Vagina (tissue), 2 donors: ENCODE measurements at regions not wholly inside any gene's neighbourhood (a gene's known extent, or its start where the extent isn't known, plus 50 kb on each side); places are given as distances from the start of the nearest gene placed in this dataset.

Source experiments
- DNase-seq, 2 donors: peaks; one replicate each; pipeline ENCODE4 v3.0.0-alpha.2; 2017; ENCODE audit errors: extremely low spot score in 2 of 2
- H3K27ac ChIP-seq: fragments of 200-600 bp; sonication (generic); one replicate; pipeline ENCODE4 v1.5.1; 2019
- H3K27me3 ChIP-seq: fragments of 200-600 bp; sonication (generic); one replicate; pipeline ENCODE4 v1.5.1; 2019
- H3K36me3 ChIP-seq, 2 donors: fragments of 200-600 bp; sonication (generic); one replicate each; pipeline ENCODE4 v1.5.1; 2017 to 2019
- H3K4me1 ChIP-seq: fragments of 200-600 bp; sonication (generic); one replicate; pipeline ENCODE4 v1.5.1; 2019
- H3K4me3 ChIP-seq, 2 donors: fragments of 200-600 bp; sonication (generic); 1 replicate in 1 of 2; 2 replicates in 1 of 2; pipeline ENCODE4 v1.5.1; 2016 to 2019
- H3K9me3 ChIP-seq: fragments of 200-600 bp; sonication (generic); one replicate; pipeline ENCODE4 v1.5.1; 2019
- POLR2A ChIP-seq, 2 donors: fragments of 450-650 bp; IDR thresholded peaks; one replicate each; pipeline ENCODE4 v1.6.1; 2017; ENCODE audit warnings: antibody characterized with exemption in 2 of 2, mild to moderate bottlenecking in 2 of 2, moderate library complexity in 2 of 2
- POLR2AphosphoS5 ChIP-seq, 2 donors: sonication (generic); formaldehyde crosslinking; IDR thresholded peaks; one replicate each; pipeline ENCODE4 v1.9.0; 2017; ENCODE audit warnings: antibody characterized with exemption in 2 of 2, mild to moderate bottlenecking in 2 of 2, low read depth in 1 of 2; ENCODE audit not compliant: insufficient read depth in 1 of 2
- intact Hi-C: fragments of 100-400 bp; cut with DNase I; formaldehyde crosslinking; loops from one replicate; pipeline ENCODE4 v1.15.1; 2023
- TF ChIP-seq, protein P1 (sequence below), 3 experiments: fragments of 450-650 bp in 2 of 3; fragments of 200-600 bp in 1 of 3; sonication (generic) in 1 of 3; IDR thresholded peaks; one replicate each; pipeline ENCODE4 v1.5.1; 2017 to 2019; ENCODE audit warnings: antibody characterized with exemption in 3 of 3, mild to moderate bottlenecking in 2 of 3, moderate library complexity in 2 of 3

DNA sequence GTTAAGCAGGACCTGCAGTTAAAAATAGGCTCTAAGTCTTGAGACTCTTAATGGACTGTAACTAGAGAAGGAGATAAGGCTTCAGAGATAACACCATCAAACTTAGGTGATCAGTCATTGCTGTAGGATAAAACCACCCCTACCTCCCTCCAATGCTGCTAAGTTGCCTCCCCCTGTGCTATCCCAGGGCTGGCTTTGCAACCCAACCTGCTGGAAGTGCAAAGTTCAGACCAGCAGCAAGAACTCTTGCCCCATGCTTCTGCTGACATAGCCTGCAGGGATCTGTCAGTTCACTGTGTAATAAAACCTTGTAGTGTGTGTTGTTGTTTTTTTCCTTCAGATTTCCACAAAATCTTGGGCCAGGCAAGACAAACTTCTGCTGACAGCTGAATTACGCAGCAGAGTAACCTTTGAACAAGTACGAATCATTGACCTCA, 57.4 kb upstream of the EPB41L3 start:
- H3K27ac ChIP-seq: no peak overlapping the region
- H3K36me3 ChIP-seq: no peaks in the 10 kb centered on the region
- H3K4me1 ChIP-seq: no peaks in the 10 kb centered on the region
- TF ChIP-seq, protein P1, sequence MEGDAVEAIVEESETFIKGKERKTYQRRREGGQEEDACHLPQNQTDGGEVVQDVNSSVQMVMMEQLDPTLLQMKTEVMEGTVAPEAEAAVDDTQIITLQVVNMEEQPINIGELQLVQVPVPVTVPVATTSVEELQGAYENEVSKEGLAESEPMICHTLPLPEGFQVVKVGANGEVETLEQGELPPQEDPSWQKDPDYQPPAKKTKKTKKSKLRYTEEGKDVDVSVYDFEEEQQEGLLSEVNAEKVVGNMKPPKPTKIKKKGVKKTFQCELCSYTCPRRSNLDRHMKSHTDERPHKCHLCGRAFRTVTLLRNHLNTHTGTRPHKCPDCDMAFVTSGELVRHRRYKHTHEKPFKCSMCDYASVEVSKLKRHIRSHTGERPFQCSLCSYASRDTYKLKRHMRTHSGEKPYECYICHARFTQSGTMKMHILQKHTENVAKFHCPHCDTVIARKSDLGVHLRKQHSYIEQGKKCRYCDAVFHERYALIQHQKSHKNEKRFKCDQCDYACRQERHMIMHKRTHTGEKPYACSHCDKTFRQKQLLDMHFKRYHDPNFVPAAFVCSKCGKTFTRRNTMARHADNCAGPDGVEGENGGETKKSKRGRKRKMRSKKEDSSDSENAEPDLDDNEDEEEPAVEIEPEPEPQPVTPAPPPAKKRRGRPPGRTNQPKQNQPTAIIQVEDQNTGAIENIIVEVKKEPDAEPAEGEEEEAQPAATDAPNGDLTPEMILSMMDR (IDR thresholded peaks at IDR 0.05): no peak
- TF ChIP-seq POLR2AphosphoS5 (IDR thresholded peaks at IDR 0.05; ENCODE audit: insufficient read depth in 1 of 2, low read depth in 1 of 2) (no peak), POLR2A (IDR thresholded peaks at IDR 0.05) (no peak)
- DNase-seq: no peak
- intact Hi-C loops: no loop called here
- no peak overlapping the region for H3K4me3 ChIP-seq
- no peaks in the 10 kb centered on the region for H3K9me3 ChIP-seq
- H3K27me3 ChIP-seq: no peaks in the 10 kb centered on the region

DNA sequence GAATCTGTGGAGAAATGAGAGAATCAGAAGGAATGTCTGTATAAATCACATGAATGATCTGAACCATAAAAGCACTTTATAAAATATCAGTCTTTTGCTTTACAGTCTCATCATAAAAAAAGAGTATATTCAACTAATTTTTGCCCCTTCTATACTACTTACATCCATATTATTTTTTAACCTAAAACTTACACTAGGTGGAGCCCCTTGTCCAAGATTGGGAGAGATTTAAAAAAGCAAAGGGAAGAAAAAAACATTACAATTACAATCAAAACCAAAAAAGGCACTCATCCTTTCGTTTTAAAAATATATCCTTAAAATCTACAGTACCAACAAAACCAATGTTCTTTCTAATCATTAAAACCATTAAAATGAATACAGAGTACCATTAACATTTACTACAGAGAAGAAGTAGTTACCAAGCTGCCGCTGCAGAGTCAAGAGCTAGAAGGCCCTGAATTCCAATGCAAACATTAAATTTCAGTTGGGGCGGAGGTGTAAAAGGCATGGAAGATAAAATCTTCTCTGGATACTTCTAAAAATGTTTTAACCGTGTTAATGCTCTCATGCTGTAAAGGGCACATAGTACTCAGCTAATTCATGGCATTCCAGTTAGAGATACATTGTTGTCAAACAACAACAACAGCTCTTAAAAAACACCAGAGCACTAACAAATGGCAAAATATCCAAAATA, 56.7 kb upstream of the EPB41L3 start:
- no peaks in the 10 kb centered on the region for H3K4me1 ChIP-seq

DNA sequence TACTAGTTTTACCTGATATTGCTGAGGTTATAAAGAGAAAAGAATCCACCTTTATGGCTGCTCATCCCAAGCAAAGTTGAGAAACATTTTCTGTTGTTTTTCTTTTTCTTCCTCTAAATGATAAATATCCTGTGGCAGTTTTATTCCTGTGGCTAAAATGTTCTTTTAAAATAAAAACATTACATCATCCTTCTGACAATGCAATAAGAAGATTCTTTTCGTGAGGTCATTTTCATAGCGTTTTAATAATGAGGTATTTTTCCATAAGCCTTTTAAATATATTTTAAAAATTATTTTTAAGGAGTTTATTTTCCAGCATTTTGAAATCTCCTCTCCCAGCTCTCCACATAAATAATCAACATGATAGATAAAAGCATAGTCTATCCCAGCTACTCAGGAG, 52.8 kb upstream of the EPB41L3 start:
- Histone ChIP-seq H3K9me3 (no peaks in the 10 kb centered on the region), H3K4me1 (no peaks in the 10 kb centered on the region), H3K27me3 (no peaks in the 10 kb centered on the region), H3K27ac (no peak overlapping the region), H3K36me3 (no peaks in the 10 kb centered on the region), H3K4me3 (no peak overlapping the region)
- TF ChIP-seq, protein P1 (IDR thresholded peaks at IDR 0.05): no peak
- TF ChIP-seq POLR2AphosphoS5 (IDR thresholded peaks at IDR 0.05; ENCODE audit: insufficient read depth in 1 of 2, low read depth in 1 of 2) (no peak), POLR2A (IDR thresholded peaks at IDR 0.05) (no peak)
- DNase-seq: no peak
- intact Hi-C loops: no loop called here

More for the DNA sequence above, 56.7 kb upstream of the EPB41L3 start:
- DNase-seq: no peak
- no peak for TF ChIP-seq POLR2A (IDR thresholded peaks at IDR 0.05)
- TF ChIP-seq, protein P1 (IDR thresholded peaks at IDR 0.05): no peak
- TF ChIP-seq POLR2AphosphoS5 (IDR thresholded peaks at IDR 0.05; ENCODE audit: insufficient read depth in 1 of 2, low read depth in 1 of 2): no peak
- Histone ChIP-seq H3K27me3 (no peaks in the 10 kb centered on the region), H3K27ac (no peak overlapping the region), H3K9me3 (no peaks in the 10 kb centered on the region), H3K36me3 (no peaks in the 10 kb centered on the region), H3K4me3 (no peak overlapping the region)
- intact Hi-C loops: no loop called here
